ENCODE measurements at regions not wholly inside any gene's neighbourhood (a gene's known extent, or its start where the extent isn't known, plus 50 kb on each side); places are given as distances from the start of the nearest gene placed in this dataset.

DNA sequence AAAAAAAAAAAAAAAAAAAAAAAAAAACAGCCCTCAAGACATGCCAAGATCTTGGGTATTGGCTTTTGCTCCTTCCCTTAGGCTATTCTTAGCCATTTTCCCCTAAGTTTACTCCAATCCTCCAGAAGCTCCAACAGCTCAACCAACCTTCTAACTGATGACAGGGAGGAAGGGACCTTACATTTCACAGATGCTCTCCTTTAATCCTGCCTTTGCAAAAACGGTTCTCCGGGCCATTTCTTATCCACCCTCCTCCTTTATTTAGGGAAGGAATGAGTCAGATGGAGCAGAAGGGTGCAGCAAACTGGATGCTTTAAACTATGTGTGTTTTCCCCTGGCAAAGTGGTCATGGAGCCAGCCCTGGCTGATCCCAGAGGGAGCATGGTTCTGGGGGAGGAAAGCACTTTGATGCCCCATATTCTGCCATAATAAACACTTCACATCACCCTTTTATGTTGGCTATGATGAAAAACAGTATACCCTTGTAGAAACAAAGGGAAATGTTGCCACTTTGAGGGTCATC is 369.4 kb upstream of the DMAC1 start:
- no peaks in the 10 kb centered on the region for H3K9me3 ChIP-seq (replicated peaks in 1 of 3)
- no peak for DNase-seq
- H3K27me3 ChIP-seq = no peaks in the 10 kb centered on the region
- no peaks in the 10 kb centered on the region for H3K4me1 ChIP-seq (replicated peaks in 1 of 2)
- H3K36me3 ChIP-seq (replicated peaks in 1 of 2) = no peaks in the 10 kb centered on the region
- H3K27ac ChIP-seq = no peak overlapping the region
- intact Hi-C loops (cut with DNase I) = loop anchor here in 1 of 2 donors (10.0 kb wide), 1 partner anchor 56 kb away; no protein-coding TSS in a partner anchor
- H3K4me3 ChIP-seq = no peak overlapping the region
- no peak for TF ChIP-seq CTCF (IDR thresholded peaks at IDR 0.05)
- TF ChIP-seq POLR2A (IDR thresholded peaks at IDR 0.05) = no peak
- 27 to 55% (median 40%) methylated on average over 2 of the region's 2 CpGs for WGBS, 4 donors

- Histone ChIP-seq H3K27me3 (no peaks in the 10 kb centered on the region), H3K27ac (no peak overlapping the region), H3K4me3 (no peak overlapping the region), H3K4me1 (replicated peaks in 1 of 2) (no peaks in the 10 kb centered on the region), H3K36me3 (replicated peaks in 1 of 2) (no peaks in the 10 kb centered on the region), H3K9me3 (replicated peaks in 1 of 3) (no peaks in the 10 kb centered on the region)
- no peak for DNase-seq
- TF ChIP-seq CTCF (IDR thresholded peaks at IDR 0.05) (no peak), POLR2A (IDR thresholded peaks at IDR 0.05) (no peak)
- 54 to 61% (median 57%) methylated on average over 1 of the region's 1 CpG for WGBS, 4 donors
- intact Hi-C loops (cut with DNase I) = loop anchor here in 1 of 2 donors (10.0 kb wide), 1 partner anchor 64 kb away; no protein-coding TSS in a partner anchor
Measured at GRCh38 chr9:8160787-8161186, 361.2 kb upstream of the DMAC1 start.

- TF ChIP-seq POLR2A (IDR thresholded peaks at IDR 0.05) = no peak
- TF ChIP-seq CTCF (IDR thresholded peaks at IDR 0.05) = no peak
- intact Hi-C loops (cut with DNase I) = no loop called here
- no peak overlapping the region for H3K4me3 ChIP-seq
- no peaks in the 10 kb centered on the region for H3K27me3 ChIP-seq
- DNase-seq = no peak
- no peaks in the 10 kb centered on the region for H3K9me3 ChIP-seq (replicated peaks in 1 of 3)
- WGBS, 4 donors = 53 to 64% (median 56%) methylated on average over 2 of the region's 2 CpGs
- H3K4me1 ChIP-seq (replicated peaks in 1 of 2) = no peaks in the 10 kb centered on the region
- H3K36me3 ChIP-seq (replicated peaks in 1 of 2) = no peaks in the 10 kb centered on the region
- H3K27ac ChIP-seq = no peak overlapping the region
Measured at GRCh38 chr9:8158574-8158973, 359.0 kb upstream of the DMAC1 start.

DNA sequence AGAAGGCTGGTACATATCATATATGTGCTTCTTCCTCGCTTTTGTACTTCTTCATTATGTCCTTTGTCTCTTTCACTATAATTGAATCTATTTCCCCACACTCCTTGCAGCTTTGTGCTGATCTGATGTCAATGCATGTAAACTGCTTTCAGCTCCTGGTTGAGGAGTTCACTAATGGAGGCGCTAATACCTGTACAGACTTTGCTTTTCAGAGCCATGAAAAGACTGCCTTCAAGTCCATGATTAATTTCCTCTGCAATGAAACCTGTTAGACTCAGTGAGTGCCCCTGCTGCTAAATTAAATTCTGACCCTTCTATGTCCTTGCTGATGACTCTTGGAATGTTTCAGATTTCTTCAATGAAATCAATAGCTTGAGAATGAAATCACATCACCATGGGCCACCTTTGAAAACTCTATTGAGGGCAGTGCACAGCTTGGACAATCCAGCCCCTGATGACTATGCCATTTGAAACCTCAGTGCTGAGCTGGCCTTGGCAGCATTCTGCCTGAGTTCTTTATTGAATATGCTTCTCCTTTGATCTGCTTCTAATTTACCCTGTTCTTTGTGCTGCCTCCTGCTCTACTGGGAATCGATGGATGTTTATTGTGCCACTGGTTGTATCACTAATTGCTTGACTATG is 358.2 kb upstream of the DMAC1 start:
- Histone ChIP-seq H3K9me3 (replicated peaks in 1 of 3) (no peaks in the 10 kb centered on the region), H3K36me3 (replicated peaks in 1 of 2) (no peaks in the 10 kb centered on the region), H3K27me3 (no peaks in the 10 kb centered on the region), H3K4me3 (no peak overlapping the region), H3K4me1 (replicated peaks in 1 of 2) (no peaks in the 10 kb centered on the region), H3K27ac (no peak overlapping the region)
- no peak for TF ChIP-seq POLR2A (IDR thresholded peaks at IDR 0.05)
- no peak for TF ChIP-seq CTCF (IDR thresholded peaks at IDR 0.05)
- no peak for DNase-seq
- 75 to 80% (median 78%) methylated on average over 3 of the region's 3 CpGs for WGBS, 4 donors
- intact Hi-C loops (cut with DNase I) = no loop called here

All from adrenal gland (tissue), 9 donors.